NOMO-1 treated with dmso at 0.1 percent for 144 hours (cell line): ENCODE measurements at regions not wholly inside any gene's neighbourhood (a gene's known extent, or its start where the extent isn't known, plus 50 kb on each side); places are given as distances from the start of the nearest gene placed in this dataset.

Experiments
- DNase-seq: peaks from one replicate; lab custom pipeline; 2025; ENCODE audit not compliant: unreplicated experiment; lab: John Stamatoyannopoulos, UW

GRCh38 chr2:45180779-45181178 is 171.5 kb upstream of the SIX2 start:
- no peak for DNase-seq

GRCh38 chr2:45180033-45180746 is 170.9 kb upstream of the SIX2 start:
- DNase-seq: no peak

- no peak for DNase-seq
Measured at GRCh38 chr2:45178854-45179253, 169.6 kb upstream of the SIX2 start.

- DNase-seq: no peak
Measured at GRCh38 chr2:45178359-45178758, 169.1 kb upstream of the SIX2 start.

- no peak for DNase-seq
Measured at GRCh38 chr2:45177870-45178269, 168.6 kb upstream of the SIX2 start.

- no peak for DNase-seq
Measured at GRCh38 chr2:45176390-45176789, 167.1 kb upstream of the SIX2 start.

- DNase-seq: no peak
Measured at GRCh38 chr2:45173513-45173912, 164.3 kb upstream of the SIX2 start.

GRCh38 chr2:45172760-45173392 is 163.6 kb upstream of the SIX2 start:
- DNase-seq: no peak

- no peak for DNase-seq
Measured at GRCh38 chr2:45172142-45172541, 162.9 kb upstream of the SIX2 start.

GRCh38 chr2:45171136-45171501 is 161.9 kb upstream of the SIX2 start:
- no peak for DNase-seq

- DNase-seq: no peak
Measured at GRCh38 chr2:45170191-45171135, 161.2 kb upstream of the SIX2 start.

GRCh38 chr2:45169339-45170190 is 160.3 kb upstream of the SIX2 start:
- no peak for DNase-seq

- no peak for DNase-seq
Measured at GRCh38 chr2:45168711-45169338, 159.6 kb upstream of the SIX2 start.

GRCh38 chr2:45167920-45168629 is 158.8 kb upstream of the SIX2 start:
- DNase-seq: no peak

GRCh38 chr2:45166229-45166890 is 157.1 kb upstream of the SIX2 start:
- no peak for DNase-seq

- no peak for DNase-seq
Measured at GRCh38 chr2:45162711-45163110, 153.5 kb upstream of the SIX2 start.

- DNase-seq: no peak
Measured at GRCh38 chr2:45156605-45157004, 147.4 kb upstream of the SIX2 start.

GRCh38 chr2:45154606-45155155 is 145.4 kb upstream of the SIX2 start:
- DNase-seq: no peak

- no peak for DNase-seq
Measured at GRCh38 chr2:45154144-45154543, 144.9 kb upstream of the SIX2 start.
